Peyer's patch (tissue), 4 donors: ENCODE measurements at regions not wholly inside any gene's neighbourhood (a gene's known extent, or its start where the extent isn't known, plus 50 kb on each side); places are given as distances from the start of the nearest gene placed in this dataset.

ENCODE experiments used
- CTCF ChIP-seq, 6 experiments: fragments of 450-650 bp in 4 of 6; fragments of 200-600 bp in 2 of 6; sonication (generic) in 1 of 6; IDR thresholded peaks; one replicate each; pipeline ENCODE4 v1.5.1; 2017 to 2019; ENCODE audit warnings: antibody characterized with exemption in 6 of 6, mild to moderate bottlenecking in 3 of 6, moderate library complexity in 1 of 6
- POLR2A ChIP-seq, 2 donors: fragments of 450-650 bp; IDR thresholded peaks; one replicate each; pipeline ENCODE4 v1.5.1; 2017; ENCODE audit warnings: antibody characterized with exemption in 2 of 2, mild to moderate bottlenecking in 2 of 2, moderate library complexity in 2 of 2

GRCh38 chr14:100430571-100430970, 107.4 kb downstream of the SLC25A47 start:
- TF ChIP-seq CTCF (IDR thresholded peaks at IDR 0.05), result no peak
- TF ChIP-seq POLR2A (IDR thresholded peaks at IDR 0.05), result no peak
